Gastroesophageal sphincter (tissue), 4 donors: ENCODE measurements at regions not wholly inside any gene's neighbourhood (a gene's known extent, or its start where the extent isn't known, plus 50 kb on each side); places are given as distances from the start of the nearest gene placed in this dataset.

Experiments used
- ATAC-seq: fragments of 150-250 bp; one replicate; pipeline ENCODE4 v1.9.1; 2016; ENCODE audit warnings: mild to moderate bottlenecking, moderate library complexity
- H3K27ac ChIP-seq, 4 donors: fragments of 200-600 bp; sonication (generic) in 3 of 4; 1 replicate in 3 of 4; 2 replicates in 1 of 4; pipeline ENCODE4 v1.5.1; 2016 to 2019
- H3K27me3 ChIP-seq: fragments of 200-600 bp; sonication (generic); one replicate; pipeline ENCODE4 v1.5.1; 2019
- H3K36me3 ChIP-seq, 2 donors: fragments of 200-600 bp; sonication (generic); one replicate each; pipeline ENCODE4 v1.5.1; 2019; ENCODE audit warnings: control low read depth in 1 of 2
- H3K4me1 ChIP-seq, 3 donors: fragments of 200-600 bp; sonication (generic); 1 replicate in 2 of 3; 2 replicates in 1 of 3; pipeline ENCODE4 v1.5.1; 2016 to 2019; ENCODE audit warnings: control low read depth in 2 of 3
- H3K4me3 ChIP-seq, 2 donors: fragments of 200-600 bp; sonication (generic); one replicate each; pipeline ENCODE4 v1.5.1; 2019; ENCODE audit warnings: mild to moderate bottlenecking in 1 of 2, moderate library complexity in 1 of 2
- H3K9me3 ChIP-seq, 3 donors: fragments of 200-600 bp; sonication (generic); one replicate each; pipeline ENCODE4 v1.5.1; 2017 to 2019; ENCODE audit warnings: control low read depth in 2 of 3
- EP300 ChIP-seq: sonication (generic); formaldehyde crosslinking; IDR thresholded peaks from one replicate; pipeline ENCODE4 v1.6.1; 2017; ENCODE audit warnings: antibody characterized with exemption, mild to moderate bottlenecking
- POLR2A ChIP-seq, 2 donors: fragments of 450-650 bp; IDR thresholded peaks; one replicate each; pipeline ENCODE4 v1.6.1; 2017; ENCODE audit warnings: antibody characterized with exemption in 2 of 2, mild to moderate bottlenecking in 2 of 2, moderate library complexity in 1 of 2
- POLR2AphosphoS5 ChIP-seq: sonication (generic); formaldehyde crosslinking; IDR thresholded peaks from one replicate; pipeline ENCODE4 v1.6.1; 2017; ENCODE audit warnings: antibody characterized with exemption
- WGBS, 2 donors: methylation state at CpG; one replicate each; pipeline ENCODE4 v1.1.5; 2018; ENCODE audit warnings: low coverage in 1 of 2; 5-methylcytosine and 5-hydroxymethylcytosine counted together
- TF ChIP-seq, protein P1 (sequence below), 4 experiments: fragments of 200-600 bp in 2 of 4; fragments of 450-650 bp in 2 of 4; sonication (generic) in 1 of 4; IDR thresholded peaks; one replicate each; pipeline ENCODE4 v1.5.1; 2017 to 2019; ENCODE audit warnings: antibody characterized with exemption in 4 of 4, mild to moderate bottlenecking in 2 of 4, moderate library complexity in 2 of 4

DNA sequence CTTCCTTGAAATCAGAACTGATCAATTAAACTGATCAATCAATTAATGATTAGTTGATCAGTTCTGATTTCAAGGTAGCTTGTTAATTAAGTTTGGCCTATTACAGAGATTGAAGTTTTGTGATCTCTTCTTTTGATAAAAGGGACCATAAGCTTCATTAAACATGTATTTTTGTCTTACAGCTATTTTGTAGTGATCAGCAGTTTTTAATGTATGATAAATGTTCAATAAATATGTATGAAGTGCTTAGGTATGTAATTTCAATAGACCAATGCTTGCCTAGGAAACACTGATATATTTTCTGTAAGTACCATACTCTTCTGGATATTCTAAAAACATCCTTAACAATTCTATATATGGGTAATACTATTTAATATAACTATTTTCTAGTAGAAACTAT, 569.6 kb downstream of the BRINP3 start:
- Histone ChIP-seq H3K27ac (no peak overlapping the region), H3K27me3 (no peaks in the 10 kb centered on the region), H3K4me3 (no peak overlapping the region), H3K4me1 (no peaks in the 10 kb centered on the region), H3K9me3 (peaks cover 0 to 4% (median 0%) of the 10 kb centered on the region in 3 donors), H3K36me3 (no peaks in the 10 kb centered on the region)
- no peak for ATAC-seq
- no peak for TF ChIP-seq POLR2AphosphoS5
- TF ChIP-seq POLR2A (IDR thresholded peaks at IDR 0.05) = no peak
- TF ChIP-seq EP300 = no peak
- TF ChIP-seq, protein P1, sequence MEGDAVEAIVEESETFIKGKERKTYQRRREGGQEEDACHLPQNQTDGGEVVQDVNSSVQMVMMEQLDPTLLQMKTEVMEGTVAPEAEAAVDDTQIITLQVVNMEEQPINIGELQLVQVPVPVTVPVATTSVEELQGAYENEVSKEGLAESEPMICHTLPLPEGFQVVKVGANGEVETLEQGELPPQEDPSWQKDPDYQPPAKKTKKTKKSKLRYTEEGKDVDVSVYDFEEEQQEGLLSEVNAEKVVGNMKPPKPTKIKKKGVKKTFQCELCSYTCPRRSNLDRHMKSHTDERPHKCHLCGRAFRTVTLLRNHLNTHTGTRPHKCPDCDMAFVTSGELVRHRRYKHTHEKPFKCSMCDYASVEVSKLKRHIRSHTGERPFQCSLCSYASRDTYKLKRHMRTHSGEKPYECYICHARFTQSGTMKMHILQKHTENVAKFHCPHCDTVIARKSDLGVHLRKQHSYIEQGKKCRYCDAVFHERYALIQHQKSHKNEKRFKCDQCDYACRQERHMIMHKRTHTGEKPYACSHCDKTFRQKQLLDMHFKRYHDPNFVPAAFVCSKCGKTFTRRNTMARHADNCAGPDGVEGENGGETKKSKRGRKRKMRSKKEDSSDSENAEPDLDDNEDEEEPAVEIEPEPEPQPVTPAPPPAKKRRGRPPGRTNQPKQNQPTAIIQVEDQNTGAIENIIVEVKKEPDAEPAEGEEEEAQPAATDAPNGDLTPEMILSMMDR (IDR thresholded peaks at IDR 0.05) = no peak

DNA sequence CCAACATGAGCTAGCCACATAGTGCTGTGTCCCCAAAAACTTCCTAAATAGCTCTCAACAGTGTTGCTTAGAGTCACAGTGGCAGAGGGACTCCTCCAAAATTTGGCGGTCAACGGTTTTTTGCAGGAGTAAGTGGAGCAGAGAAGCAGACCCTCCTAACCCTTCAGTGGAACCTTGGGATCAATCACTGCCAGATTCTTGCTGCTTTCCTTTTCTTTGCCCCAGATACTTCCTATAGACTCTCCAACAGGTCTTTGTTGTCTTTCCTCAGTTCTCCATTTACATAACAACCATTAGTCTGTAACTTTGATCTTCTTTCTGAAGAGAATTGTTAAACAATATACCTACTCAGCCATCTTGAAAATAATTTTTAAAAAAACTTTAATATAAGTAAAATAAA, 556.1 kb downstream of the BRINP3 start:
- no peak for ATAC-seq
- no peak overlapping the region for H3K4me3 ChIP-seq
- TF ChIP-seq POLR2A (IDR thresholded peaks at IDR 0.05) (no peak), EP300 (no peak), POLR2AphosphoS5 (no peak)
- TF ChIP-seq, protein P1 (IDR thresholded peaks at IDR 0.05) = no peak
- WGBS, 2 donors = 80 to 93% methylated on average over 1 to 2 of the region's 2 CpGs
- H3K9me3 ChIP-seq = no peaks in the 10 kb centered on the region
- H3K36me3 ChIP-seq = no peaks in the 10 kb centered on the region
- no peaks in the 10 kb centered on the region for H3K4me1 ChIP-seq
- H3K27ac ChIP-seq = no peak overlapping the region
- H3K27me3 ChIP-seq = no peaks in the 10 kb centered on the region

DNA sequence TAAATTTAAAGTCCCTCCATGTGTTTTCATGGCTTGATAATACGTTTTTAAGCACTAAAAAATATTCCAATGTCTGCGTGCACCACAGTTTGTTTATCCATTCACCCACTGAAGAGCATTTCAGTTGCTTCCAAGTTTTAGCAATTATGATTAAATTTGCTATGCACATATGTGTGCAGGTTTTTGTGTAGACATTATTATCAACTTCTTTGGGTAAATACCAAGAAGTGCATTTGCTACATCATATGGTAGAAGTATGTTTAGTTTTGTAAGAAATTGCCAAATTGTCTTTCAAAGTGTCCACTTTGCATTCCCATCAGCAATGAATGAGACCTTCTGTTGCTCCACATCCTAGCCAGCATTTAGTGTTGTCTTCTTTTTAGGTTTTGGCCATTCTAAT, 550.0 kb downstream of the BRINP3 start:
- TF ChIP-seq POLR2A (IDR thresholded peaks at IDR 0.05) (no peak), POLR2AphosphoS5 (no peak), EP300 (no peak)
- TF ChIP-seq, protein P1 (IDR thresholded peaks at IDR 0.05) = no peak
- WGBS, 2 donors = 27 to 74% methylated on average over 2 of the region's 2 CpGs
- Histone ChIP-seq H3K36me3 (no peaks in the 10 kb centered on the region), H3K27ac (no peak overlapping the region), H3K4me3 (no peak overlapping the region), H3K27me3 (no peaks in the 10 kb centered on the region), H3K4me1 (no peaks in the 10 kb centered on the region), H3K9me3 (peaks cover 0 to 7% (median 0%) of the 10 kb centered on the region in 3 donors)
- ATAC-seq = no peak

DNA sequence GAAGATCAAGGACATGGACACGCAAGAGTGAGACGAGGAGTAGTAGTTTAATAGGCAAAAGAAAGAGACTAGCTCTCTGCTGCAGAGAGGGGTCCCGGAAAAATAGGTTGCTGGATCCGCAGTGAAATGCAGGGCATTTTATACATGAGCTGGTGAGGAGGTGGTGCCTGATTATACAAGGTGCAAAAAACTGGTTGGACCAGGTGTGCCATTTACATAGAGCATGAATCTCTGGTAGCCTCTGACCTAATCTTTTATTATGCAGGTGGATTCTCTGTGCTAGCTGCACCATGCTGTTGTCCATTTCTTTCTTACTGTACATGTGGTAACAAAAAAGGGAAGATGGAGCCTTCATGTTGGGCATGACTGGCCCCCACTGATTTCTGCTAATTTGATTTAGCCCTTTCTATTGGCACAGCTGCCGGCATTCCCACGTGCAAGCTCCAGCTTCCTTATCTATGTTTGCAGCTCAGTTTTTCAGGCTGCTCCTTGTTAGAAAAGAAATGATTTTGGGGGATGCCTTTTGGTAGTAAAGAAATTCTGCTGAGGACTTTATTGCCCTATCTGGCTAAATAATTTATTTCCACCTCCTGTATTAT, 548.1 kb downstream of the BRINP3 start:
- no peak for ATAC-seq
- no peak for TF ChIP-seq POLR2AphosphoS5
- TF ChIP-seq, protein P1 (IDR thresholded peaks at IDR 0.05) = no peak
- TF ChIP-seq EP300 = no peak
- TF ChIP-seq POLR2A (IDR thresholded peaks at IDR 0.05) = no peak
- WGBS, 2 donors = 82 to 88% methylated on average over 4 to 6 of the region's 6 CpGs
- Histone ChIP-seq H3K4me1 (no peaks in the 10 kb centered on the region), H3K27ac (no peak overlapping the region), H3K9me3 (peaks cover 0 to 7% (median 0%) of the 10 kb centered on the region in 3 donors), H3K27me3 (no peaks in the 10 kb centered on the region), H3K4me3 (no peak overlapping the region), H3K36me3 (no peaks in the 10 kb centered on the region)

DNA sequence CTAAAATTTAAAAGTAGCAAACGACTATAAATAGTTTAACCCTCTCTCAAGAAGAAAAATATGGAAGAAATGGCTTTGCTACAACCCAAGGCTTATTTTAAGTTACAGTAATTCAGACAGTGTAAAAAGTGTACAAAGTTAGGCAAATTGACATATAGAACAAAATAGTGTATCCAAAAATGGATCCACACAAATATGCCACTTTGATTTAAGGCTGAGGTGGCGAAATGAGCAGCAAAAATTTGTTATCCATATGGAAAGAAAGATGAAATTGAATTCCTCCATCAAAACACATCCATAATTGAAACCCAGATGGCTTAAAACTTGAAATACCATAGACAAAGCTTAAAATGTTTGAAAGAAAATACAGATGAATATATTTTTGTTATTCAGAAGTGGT, 540.8 kb downstream of the BRINP3 start:
- no peaks in the 10 kb centered on the region for H3K27me3 ChIP-seq
- no peak overlapping the region for H3K4me3 ChIP-seq
- ATAC-seq = no peak
- H3K9me3 ChIP-seq = no peaks in the 10 kb centered on the region
- WGBS, 2 donors = 82 to 88% methylated on average over 1 to 2 of the region's 2 CpGs
- TF ChIP-seq, protein P1 (IDR thresholded peaks at IDR 0.05) = no peak
- no peak for TF ChIP-seq EP300
- no peak for TF ChIP-seq POLR2AphosphoS5
- TF ChIP-seq POLR2A (IDR thresholded peaks at IDR 0.05) = no peak
- H3K4me1 ChIP-seq = no peaks in the 10 kb centered on the region
- no peaks in the 10 kb centered on the region for H3K36me3 ChIP-seq
- no peak overlapping the region for H3K27ac ChIP-seq
